ENCODE measurements at regions not wholly inside any gene's neighbourhood (a gene's known extent, or its start where the extent isn't known, plus 50 kb on each side); places are given as distances from the start of the nearest gene placed in this dataset.
"Not testable (repeated sequence)": the region's sequence is repeated elsewhere in the genome, so short reads cannot be mapped to it uniquely, and the experiment has no call there.

DNA sequence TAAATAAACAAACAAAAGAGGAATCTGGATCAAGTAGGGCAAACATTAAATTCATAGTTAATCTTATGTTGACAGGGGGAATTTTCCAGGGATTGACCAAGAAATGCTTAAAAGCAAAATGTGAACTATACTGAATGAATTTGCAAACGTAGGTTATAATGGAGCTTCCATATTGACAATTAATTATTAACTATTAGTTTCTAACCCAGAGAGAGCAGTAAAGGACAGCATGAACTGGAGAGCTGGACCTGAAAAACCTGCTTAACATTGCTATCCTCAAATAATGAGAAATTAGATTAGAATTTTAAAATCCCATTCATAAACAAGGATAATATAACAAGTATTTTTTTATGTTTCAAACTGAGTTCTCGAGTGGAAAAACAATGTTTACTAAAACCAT, 1089.6 kb downstream of the DNAJB9 start:
- Histone ChIP-seq H3K4me3 (ENCODE audit: low read depth, low read length) (no peak overlapping the region), H3K36me3 (ENCODE audit: control insufficient read depth, insufficient read depth, low read length) (no peaks in the 10 kb centered on the region), H3K27me3 (ENCODE audit: control insufficient read depth, insufficient read depth, low read length) (no peaks in the 10 kb centered on the region)
- FAIRE-seq (no peak), DNase-seq (ENCODE audit: low read depth) (no peak)
- TF ChIP-seq CTCF (IDR thresholded peaks at IDR 0.05; ENCODE audit: insufficient read depth, low read length, severe bottlenecking) = no peak

DNA sequence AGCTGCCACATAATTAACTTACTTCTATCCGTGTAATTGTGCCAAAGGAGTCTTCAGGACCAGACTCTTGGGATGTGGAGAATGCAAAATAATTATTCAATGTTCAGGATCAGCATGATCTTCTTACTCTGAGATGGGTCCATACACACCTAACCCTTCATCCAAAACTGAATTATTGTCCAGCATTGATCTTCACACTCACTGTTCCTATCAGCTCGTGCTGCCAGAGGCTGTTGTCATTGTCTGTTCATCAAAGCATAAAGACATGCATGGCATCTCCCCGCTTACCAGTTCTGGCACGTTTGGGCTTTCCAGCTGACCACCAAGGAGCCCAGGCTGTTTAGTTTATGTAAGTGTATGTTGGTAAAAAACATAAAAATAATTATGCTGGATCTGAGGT, 1090.7 kb downstream of the DNAJB9 start:
- H3K27me3 ChIP-seq (ENCODE audit: control insufficient read depth, insufficient read depth, low read length) = no peaks in the 10 kb centered on the region
- DNase-seq (ENCODE audit: low read depth) = no peak
- FAIRE-seq = no peak
- no peak overlapping the region for H3K4me3 ChIP-seq (ENCODE audit: low read depth, low read length)
- H3K36me3 ChIP-seq (ENCODE audit: control insufficient read depth, insufficient read depth, low read length) = no peaks in the 10 kb centered on the region
- no peak for TF ChIP-seq CTCF (IDR thresholded peaks at IDR 0.05; ENCODE audit: insufficient read depth, low read length, severe bottlenecking)

- Histone ChIP-seq H3K4me3 (ENCODE audit: low read depth, low read length) (no peak overlapping the region), H3K27me3 (ENCODE audit: control insufficient read depth, insufficient read depth, low read length) (no peaks in the 10 kb centered on the region), H3K36me3 (ENCODE audit: control insufficient read depth, insufficient read depth, low read length) (no peaks in the 10 kb centered on the region)
- no peak for DNase-seq (ENCODE audit: low read depth)
- FAIRE-seq = no peak
- TF ChIP-seq CTCF (IDR thresholded peaks at IDR 0.05; ENCODE audit: insufficient read depth, low read length, severe bottlenecking) = no peak
These were observed 1094.1 kb downstream of the DNAJB9 start for GRCh38 chr7:109663806-109664205.

DNA sequence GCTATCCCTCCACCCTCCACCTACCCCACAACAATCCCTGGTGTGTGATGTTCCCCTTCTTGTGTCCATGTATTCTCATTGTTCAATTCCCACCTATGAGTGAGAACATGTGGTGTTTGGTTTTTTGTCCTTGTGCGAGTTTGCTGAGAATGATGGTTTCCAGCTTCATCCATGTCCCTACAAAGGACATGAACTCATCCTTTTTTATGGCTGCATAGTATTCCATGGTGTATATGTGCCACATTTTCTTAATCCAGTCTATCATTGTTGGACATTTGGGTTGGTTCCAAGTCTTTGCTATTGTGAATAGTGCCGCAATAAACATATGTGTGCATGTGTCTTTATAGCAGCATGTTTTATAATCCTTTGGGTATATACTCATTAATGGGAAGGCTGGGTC, 1117.6 kb downstream of the DNAJB9 start:
- not testable (repeated sequence) for H3K36me3 ChIP-seq (ENCODE audit: control insufficient read depth, insufficient read depth, low read length); FAIRE-seq; DNase-seq (ENCODE audit: low read depth)

DNA sequence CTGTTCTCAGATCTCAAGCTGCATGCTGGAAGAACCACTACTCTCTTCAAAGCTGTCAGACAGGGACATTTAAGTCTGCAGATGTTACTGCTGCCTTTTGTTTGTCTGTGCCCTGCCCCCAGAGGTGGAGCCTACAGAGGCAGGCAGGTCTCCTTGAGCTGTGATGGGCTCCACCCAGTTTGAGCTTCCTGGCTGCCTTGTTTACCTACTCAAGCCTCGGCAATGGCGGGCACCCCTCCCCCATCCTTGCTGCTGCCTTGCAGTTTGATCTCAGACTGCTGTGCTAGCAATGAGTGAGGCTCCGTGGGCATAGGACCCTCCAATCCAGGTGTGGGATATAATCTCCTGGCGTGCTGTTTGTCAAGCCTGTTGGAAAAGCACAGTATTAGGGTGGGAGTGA, 1122.9 kb downstream of the DNAJB9 start:
- not testable (repeated sequence) for FAIRE-seq; DNase-seq (ENCODE audit: low read depth); H3K27me3 ChIP-seq (ENCODE audit: control insufficient read depth, insufficient read depth, low read length)

More for the DNA sequence above, 1117.6 kb downstream of the DNAJB9 start:
- H3K27me3 ChIP-seq (ENCODE audit: control insufficient read depth, insufficient read depth, low read length); H3K4me3 ChIP-seq (ENCODE audit: low read depth, low read length): not testable (repeated sequence)

GRCh38 chr7:109694149-109695071, 1124.7 kb downstream of the DNAJB9 start:
- no peak for DNase-seq (ENCODE audit: low read depth)
- Histone ChIP-seq H3K36me3 (ENCODE audit: control insufficient read depth, insufficient read depth, low read length) (no peaks in the 10 kb centered on the region), H3K27me3 (ENCODE audit: control insufficient read depth, insufficient read depth, low read length) (no peaks in the 10 kb centered on the region), H3K4me3 (ENCODE audit: low read depth, low read length) (no peak overlapping the region)
- FAIRE-seq = no peak
- no peak for TF ChIP-seq CTCF (IDR thresholded peaks at IDR 0.05; ENCODE audit: insufficient read depth, low read length, severe bottlenecking)

More for the DNA sequence above, 1122.9 kb downstream of the DNAJB9 start:
- not testable (repeated sequence) for H3K36me3 ChIP-seq (ENCODE audit: control insufficient read depth, insufficient read depth, low read length); H3K4me3 ChIP-seq (ENCODE audit: low read depth, low read length)

DNA sequence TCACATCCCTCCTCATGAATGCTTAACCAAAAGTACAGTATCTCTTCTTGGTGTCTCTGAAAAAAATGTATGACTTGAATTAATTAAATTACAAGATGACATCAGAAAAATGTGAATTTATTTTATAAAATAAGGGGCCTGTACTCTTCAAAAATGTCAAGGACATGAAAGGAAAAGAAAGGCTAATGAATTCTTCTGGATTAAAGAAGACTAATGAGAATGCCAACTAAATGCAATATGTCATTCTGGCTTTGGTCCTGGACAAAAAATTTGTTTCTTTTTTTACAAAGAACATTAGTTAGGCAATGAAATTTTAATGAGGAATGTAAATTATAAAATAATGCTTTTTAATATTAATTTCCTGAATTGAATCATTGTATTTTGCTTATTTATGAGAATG, 1125.7 kb downstream of the DNAJB9 start:
- Histone ChIP-seq H3K36me3 (ENCODE audit: control insufficient read depth, insufficient read depth, low read length) (no peaks in the 10 kb centered on the region), H3K27me3 (ENCODE audit: control insufficient read depth, insufficient read depth, low read length) (no peaks in the 10 kb centered on the region), H3K4me3 (ENCODE audit: low read depth, low read length) (no peak overlapping the region)
- no peak for TF ChIP-seq CTCF (IDR thresholded peaks at IDR 0.05; ENCODE audit: insufficient read depth, low read length, severe bottlenecking)
- FAIRE-seq = no peak
- DNase-seq (ENCODE audit: low read depth) = no peak

Data from bronchial epithelial cell (primary cell).